Ecto neural progenitor cell (in vitro differentiated cells): ENCODE measurements at regions not wholly inside any gene's neighbourhood (a gene's known extent, or its start where the extent isn't known, plus 50 kb on each side); places are given as distances from the start of the nearest gene placed in this dataset.

ENCODE experiments used
- DNase-seq: peaks from one replicate; pipeline ENCODE4 v3.0.0-alpha.2; 2018; ENCODE audit warnings: low spot score

DNA sequence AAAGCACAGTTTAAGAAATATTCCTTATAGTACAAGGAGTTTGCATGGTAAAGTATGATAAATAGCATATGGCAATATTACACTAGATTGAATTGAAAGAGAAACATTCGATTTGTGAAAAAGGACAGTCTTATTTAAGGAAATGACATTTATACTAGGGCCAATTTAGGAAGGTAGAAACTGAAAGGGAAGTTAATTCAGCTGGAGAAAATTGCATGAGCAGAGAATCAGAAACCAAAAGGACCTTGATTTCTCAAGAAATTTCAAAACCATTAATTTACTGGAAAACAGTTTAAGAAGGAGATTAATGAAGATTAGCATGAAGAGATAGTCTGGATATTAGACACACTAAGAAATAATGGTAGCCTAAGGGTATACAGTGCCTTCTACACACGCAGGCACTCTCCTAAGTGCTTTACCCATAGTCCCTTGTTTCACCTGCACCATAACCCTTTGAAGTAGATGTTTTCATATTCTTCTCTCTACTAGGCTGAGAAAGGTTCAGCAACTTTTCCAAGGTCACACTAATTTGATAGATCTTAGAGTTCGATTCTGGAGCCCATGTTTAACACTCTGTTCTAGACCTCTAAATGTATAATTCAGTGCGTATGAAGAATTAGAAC is 259.1 kb upstream of the SLIT2 start:
- no peak for DNase-seq

DNA sequence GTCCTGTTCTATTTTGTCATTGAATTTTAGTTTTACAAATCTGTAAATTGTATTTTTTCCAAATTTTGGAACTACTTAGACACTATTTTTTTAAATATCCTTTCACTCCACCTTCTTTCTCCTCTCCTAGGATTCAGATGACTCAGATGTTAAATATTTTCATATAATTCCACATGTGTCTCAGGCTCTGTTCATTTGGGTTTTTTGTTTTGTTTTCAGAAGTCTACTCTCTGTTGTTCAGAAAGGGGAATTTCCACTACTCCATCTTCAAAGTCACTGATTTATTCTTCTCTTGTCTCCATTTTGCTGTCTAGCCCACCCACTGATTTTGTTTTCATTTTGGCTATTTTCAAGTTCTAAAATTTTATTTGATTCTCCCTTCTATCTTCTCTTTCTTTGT is 264.0 kb upstream of the SLIT2 start:
- DNase-seq, result no peak

DNA sequence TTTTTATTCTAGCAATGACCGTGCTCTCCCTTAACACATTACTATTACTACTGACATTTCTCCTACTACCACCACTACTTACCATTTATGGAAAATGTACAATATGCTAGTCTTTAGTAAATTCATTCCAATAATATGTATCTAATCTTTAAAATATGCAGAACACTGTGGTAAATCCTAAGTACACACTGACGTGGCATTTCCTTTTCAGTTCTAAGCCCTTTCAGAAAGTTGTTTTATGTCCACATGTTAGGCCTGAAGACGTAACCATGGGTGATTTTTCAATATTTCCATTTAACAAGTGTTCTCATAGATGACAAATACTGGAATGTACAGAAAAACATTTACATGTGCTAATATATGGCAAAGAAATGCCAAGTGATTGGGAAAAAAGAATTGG is 268.6 kb upstream of the SLIT2 start:
- no peak for DNase-seq

DNA sequence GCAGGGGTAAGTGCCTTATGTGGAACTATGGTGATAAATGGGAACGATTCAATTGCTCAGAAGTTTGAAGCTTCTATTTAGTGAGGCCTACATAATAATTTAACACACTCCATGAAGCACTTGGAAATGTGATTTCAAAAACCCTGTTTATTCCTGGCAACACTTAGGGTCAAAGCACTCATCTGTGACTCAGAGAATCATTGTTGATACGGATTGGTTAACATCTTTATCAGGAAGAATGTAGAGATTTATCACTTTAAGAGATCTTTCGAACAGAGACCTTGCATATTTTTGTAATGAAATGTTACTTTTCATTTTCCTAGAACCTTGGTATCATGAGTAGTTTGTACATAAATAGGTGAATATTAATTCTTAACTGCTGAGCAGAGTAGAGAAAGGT is 269.1 kb upstream of the SLIT2 start:
- no peak for DNase-seq

DNA sequence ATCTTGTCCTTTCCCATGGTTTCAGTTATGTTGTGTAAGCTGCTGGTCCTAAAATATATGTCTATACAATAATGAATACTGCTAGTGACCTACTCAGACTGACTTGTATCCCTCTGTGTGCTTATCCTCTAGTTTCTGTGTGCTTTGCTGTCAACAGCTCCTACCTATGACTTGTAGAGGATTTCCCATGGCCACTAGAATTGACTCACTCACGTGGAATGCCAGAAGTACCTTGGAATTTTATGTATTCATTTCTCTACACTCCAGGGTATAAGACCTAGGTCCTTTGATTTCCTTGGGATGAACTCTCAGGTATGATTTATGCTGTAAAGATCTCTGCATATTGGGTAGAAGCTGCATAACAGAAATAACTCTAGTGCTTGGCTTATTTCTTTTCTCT is 279.9 kb upstream of the SLIT2 start:
- no peak for DNase-seq

- DNase-seq, result no peak
Observed at GRCh38 chr4:19969492-19969891, 282.2 kb upstream of the SLIT2 start.

GRCh38 chr4:19961091-19961490 is 290.6 kb upstream of the SLIT2 start:
- no peak for DNase-seq

- no peak for DNase-seq
Observed at GRCh38 chr4:19958848-19959247, 292.9 kb upstream of the SLIT2 start.

DNA sequence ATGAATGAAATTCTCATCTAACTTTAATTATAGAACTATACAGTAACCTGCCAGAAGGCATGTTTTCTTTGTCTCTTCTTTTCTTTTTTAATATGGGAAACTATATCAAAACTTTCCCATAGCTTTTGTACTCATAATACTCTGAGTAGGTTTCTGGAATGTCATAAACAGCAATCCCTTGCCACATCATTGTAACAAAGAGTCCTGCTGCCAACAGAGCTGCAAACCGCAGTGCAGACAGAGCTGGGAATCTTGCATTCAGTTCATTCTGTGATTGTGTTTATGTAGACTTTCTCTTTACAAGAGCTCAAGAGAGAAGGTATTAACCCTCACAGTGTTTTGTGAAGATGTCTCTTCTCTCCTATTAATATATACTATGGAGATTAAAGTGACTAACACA is 304.4 kb upstream of the SLIT2 start:
- no peak for DNase-seq

GRCh38 chr4:19945979-19946380 is 305.7 kb upstream of the SLIT2 start:
- no peak for DNase-seq

- DNase-seq, result no peak
Observed at GRCh38 chr4:19945501-19945900, 306.2 kb upstream of the SLIT2 start.

- DNase-seq, result no peak
Observed at GRCh38 chr4:19944806-19945205, 306.9 kb upstream of the SLIT2 start.

DNA sequence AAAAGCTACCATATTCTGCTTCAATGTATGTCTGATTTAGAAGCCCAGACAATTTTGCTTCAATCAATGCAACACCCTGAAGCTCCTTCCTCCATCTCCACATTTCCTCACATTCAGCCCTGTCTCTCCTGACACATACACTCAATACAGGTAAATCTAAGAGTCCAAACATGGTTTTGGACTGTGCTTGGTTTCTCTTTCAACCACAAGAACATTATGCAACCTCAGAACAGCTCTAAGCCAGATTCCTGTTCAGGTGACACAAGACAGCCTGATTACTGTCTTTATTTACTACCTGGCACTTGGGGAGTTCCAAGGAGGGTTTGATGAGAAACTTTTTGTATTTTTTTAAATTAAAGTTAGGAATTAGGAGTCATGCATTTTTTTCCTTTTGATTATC is 307.5 kb upstream of the SLIT2 start:
- DNase-seq, result no peak

DNA sequence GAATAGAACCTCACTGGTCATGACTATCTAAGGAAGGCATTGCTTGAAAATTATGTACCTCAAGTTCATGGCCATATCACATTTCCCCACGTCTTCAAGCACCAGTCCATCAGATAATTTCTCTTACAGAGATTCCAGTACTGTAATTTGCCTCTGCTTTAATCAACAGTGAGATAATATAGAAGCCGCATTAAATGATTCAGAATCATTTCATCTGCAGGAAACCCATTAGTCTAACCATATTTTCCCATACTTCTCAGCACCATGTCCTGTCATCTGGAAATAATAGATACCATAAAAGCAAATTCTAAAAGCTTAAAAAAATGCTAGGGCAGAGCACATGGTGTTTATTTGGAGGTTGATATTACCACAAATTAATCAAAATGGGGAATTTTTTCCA is 310.3 kb upstream of the SLIT2 start:
- no peak for DNase-seq

- no peak for DNase-seq
Observed at GRCh38 chr4:19940861-19941260, 310.8 kb upstream of the SLIT2 start.

GRCh38 chr4:19936476-19936875 is 315.2 kb upstream of the SLIT2 start:
- no peak for DNase-seq

DNA sequence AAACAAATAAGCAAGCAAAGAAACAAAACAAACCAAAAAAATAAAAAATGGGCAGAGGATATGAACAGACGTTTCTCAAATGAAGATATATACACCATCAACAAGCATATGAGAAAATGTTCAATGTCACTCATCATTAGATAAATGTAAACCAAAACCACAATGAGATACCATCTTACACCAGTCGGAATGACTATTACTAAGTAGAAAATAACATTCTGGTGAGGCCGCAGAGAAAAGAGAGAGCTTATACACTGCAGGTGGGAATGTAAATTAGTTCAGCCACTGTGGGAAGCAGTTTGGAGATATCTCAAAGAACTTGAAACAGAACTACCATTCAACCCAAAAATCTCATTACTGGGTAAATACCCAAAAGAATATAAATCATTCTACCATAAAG is 321.0 kb upstream of the SLIT2 start:
- DNase-seq, result no peak

DNA sequence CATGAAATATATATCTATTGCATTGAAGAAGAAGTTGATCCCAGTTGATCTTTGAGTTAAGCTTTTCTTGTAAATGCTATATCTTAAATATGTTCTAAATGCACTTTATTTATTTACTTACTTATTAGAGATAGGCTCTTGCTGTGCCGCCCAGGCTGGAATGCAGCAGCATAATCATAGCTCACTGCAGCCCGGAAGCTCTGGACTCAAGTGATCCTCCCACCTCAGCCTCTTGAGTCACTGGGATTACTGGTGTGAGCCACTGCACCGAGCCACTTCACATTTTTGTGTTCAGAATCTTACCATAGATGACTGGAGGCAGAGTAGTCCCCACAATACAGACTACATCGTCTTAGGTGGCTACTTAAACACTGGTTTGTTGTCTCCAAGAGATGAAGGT is 324.3 kb upstream of the SLIT2 start:
- DNase-seq, result no peak

- DNase-seq, result no peak
Observed at GRCh38 chr4:19925516-19925915, 326.2 kb upstream of the SLIT2 start.

- DNase-seq, result no peak
Observed at GRCh38 chr4:19924761-19925160, 326.9 kb upstream of the SLIT2 start.

- DNase-seq, result no peak
Observed at GRCh38 chr4:19915276-19915675, 336.4 kb upstream of the SLIT2 start.

DNA sequence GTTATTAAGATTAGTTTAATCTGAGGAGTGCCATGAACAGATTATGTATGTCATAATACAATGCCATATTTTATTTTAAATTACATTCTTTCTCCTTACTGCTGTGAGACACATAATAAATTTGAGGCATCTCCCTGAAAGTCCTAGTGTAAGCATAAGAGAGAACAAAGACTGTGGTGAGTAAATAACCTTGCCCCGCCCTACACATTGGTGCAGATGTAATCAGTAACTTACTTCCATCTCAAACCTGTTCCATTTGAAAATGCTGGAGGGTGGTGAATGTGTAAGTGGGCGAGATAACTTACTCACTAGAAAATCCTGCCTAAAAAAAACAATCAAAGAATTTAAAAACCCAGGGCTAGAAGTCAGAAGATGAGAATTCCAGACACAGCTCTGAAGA is 338.1 kb upstream of the SLIT2 start:
- no peak for DNase-seq

DNA sequence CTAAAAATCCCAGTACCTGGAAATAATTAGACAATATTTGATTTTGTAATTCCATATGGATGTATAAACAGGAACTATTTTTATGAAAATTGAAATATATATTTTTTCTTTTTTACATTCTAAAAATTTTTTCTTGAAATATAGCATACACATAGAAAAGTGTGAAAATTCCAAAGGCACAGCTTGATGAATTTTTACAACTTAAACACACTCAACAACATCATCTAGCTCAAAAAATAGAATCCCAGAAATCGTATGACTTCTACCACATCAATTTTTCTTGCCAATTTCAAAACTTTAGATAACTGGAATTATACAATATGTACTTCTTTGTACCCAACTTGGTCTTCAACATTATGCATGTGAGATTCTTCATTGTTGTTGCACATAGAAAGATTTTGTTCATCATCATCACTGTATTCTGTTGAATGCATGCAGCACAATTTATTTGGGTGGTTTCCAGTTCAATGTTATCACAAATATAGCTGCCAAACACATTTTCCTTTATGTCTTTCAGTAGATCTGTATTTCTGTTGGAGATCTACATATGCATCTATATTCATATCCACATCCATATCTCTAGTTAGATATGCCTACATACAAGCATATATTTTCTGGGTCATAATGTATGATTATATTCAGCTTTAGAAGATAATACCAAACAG is 340.7 kb upstream of the SLIT2 start:
- no peak for DNase-seq

- no peak for DNase-seq
Observed at GRCh38 chr4:19905024-19905423, 346.7 kb upstream of the SLIT2 start.
